ENCODE measurements at regions not wholly inside any gene's neighbourhood (a gene's known extent, or its start where the extent isn't known, plus 50 kb on each side); places are given as distances from the start of the nearest gene placed in this dataset.

GRCh38 chr14:29216268-29217232 is 450.0 kb downstream of the FOXG1 start:
- TF ChIP-seq CTCF (conservative IDR thresholded peaks at IDR 0.05), result no peak

GRCh38 chr14:29217813-29218450 is 451.3 kb downstream of the FOXG1 start:
- no peak overlapping the region for H3K27ac Mint-ChIP-seq
- H3K4me3 ChIP-seq (ENCODE audit: low read length), result no peak overlapping the region
- H3K27me3 ChIP-seq (ENCODE audit: control insufficient read depth, insufficient read depth, low read length, poor library complexity, severe bottlenecking), result no peaks in the 10 kb centered on the region
- no peaks in the 10 kb centered on the region for H3K36me3 ChIP-seq (ENCODE audit: control insufficient read depth, insufficient read depth, low read length)
- H3K27me3 Mint-ChIP-seq (ENCODE audit: insufficient read depth), result peaks cover 25% of the 10 kb centered on the region
- H3K4me1 ChIP-seq (ENCODE audit: control insufficient read depth, insufficient read depth, low read length), result no peaks in the 10 kb centered on the region
- H3K9me3 ChIP-seq (ENCODE audit: control insufficient read depth, low read length), result no peaks in the 10 kb centered on the region
- H3K4me1 Mint-ChIP-seq, result no peaks in the 10 kb centered on the region
- H3K27ac ChIP-seq (ENCODE audit: low read depth, low read length), result no peak overlapping the region
- DNase-seq, result no peak
- H3K9ac ChIP-seq (ENCODE audit: extremely low read depth, low read length, poor library complexity, severe bottlenecking), result no peak overlapping the region
- H3K36me3 Mint-ChIP-seq (ENCODE audit: low read depth), result no peaks in the 10 kb centered on the region
- H3K4me3 Mint-ChIP-seq, result no peak overlapping the region
- TF ChIP-seq CTCF (conservative IDR thresholded peaks at IDR 0.05), result no peak
- 70 to 90% methylated on average over 2 to 3 of the region's 5 CpGs for WGBS, 2 experiments (ENCODE audit: insufficient coverage in 1 of 2, insufficient read length in 1 of 2)
- H3K9me3 Mint-ChIP-seq, result no peaks in the 10 kb centered on the region

More at GRCh38 chr14:29216268-29217232, 450.0 kb downstream of the FOXG1 start:
- 79% methylated on average over 4 to 9 of the region's 9 CpGs for WGBS, 2 experiments (ENCODE audit: insufficient coverage in 1 of 2, insufficient read length in 1 of 2)
- Mint-ChIP-seq H3K4me1 (no peaks in the 10 kb centered on the region), H3K27ac (no peak overlapping the region), H3K4me3 (no peak overlapping the region), H3K36me3 (ENCODE audit: low read depth) (no peaks in the 10 kb centered on the region), H3K27me3 (ENCODE audit: insufficient read depth) (peaks cover 18% of the 10 kb centered on the region), H3K9me3 (no peaks in the 10 kb centered on the region)
- no peak for DNase-seq
- H3K4me3 ChIP-seq (ENCODE audit: low read length), result no peak overlapping the region
- H3K36me3 ChIP-seq (ENCODE audit: control insufficient read depth, insufficient read depth, low read length), result no peaks in the 10 kb centered on the region
- no peaks in the 10 kb centered on the region for H3K4me1 ChIP-seq (ENCODE audit: control insufficient read depth, insufficient read depth, low read length)
- no peaks in the 10 kb centered on the region for H3K9me3 ChIP-seq (ENCODE audit: control insufficient read depth, low read length)
- no peak overlapping the region for H3K9ac ChIP-seq (ENCODE audit: extremely low read depth, low read length, poor library complexity, severe bottlenecking)
- peak overlapping the region; percentile 25 for H3K27ac ChIP-seq (ENCODE audit: low read depth, low read length)
- H3K27me3 ChIP-seq (ENCODE audit: control insufficient read depth, insufficient read depth, low read length, poor library complexity, severe bottlenecking), result no peaks in the 10 kb centered on the region

GRCh38 chr14:29220072-29220471 is 453.5 kb downstream of the FOXG1 start:
- Histone ChIP-seq H3K36me3 (ENCODE audit: control insufficient read depth, insufficient read depth, low read length) (no peaks in the 10 kb centered on the region), H3K4me3 (ENCODE audit: low read length) (no peak overlapping the region), H3K27me3 (ENCODE audit: control insufficient read depth, insufficient read depth, low read length, poor library complexity, severe bottlenecking) (peaks cover 7% of the 10 kb centered on the region), H3K4me1 (ENCODE audit: control insufficient read depth, insufficient read depth, low read length) (no peaks in the 10 kb centered on the region), H3K27ac (ENCODE audit: low read depth, low read length) (no peak overlapping the region), H3K9me3 (ENCODE audit: control insufficient read depth, low read length) (no peaks in the 10 kb centered on the region), H3K9ac (ENCODE audit: extremely low read depth, low read length, poor library complexity, severe bottlenecking) (no peak overlapping the region)
- Mint-ChIP-seq H3K36me3 (ENCODE audit: low read depth) (no peaks in the 10 kb centered on the region), H3K27me3 (ENCODE audit: insufficient read depth) (peaks cover 35% of the 10 kb centered on the region), H3K27ac (no peak overlapping the region), H3K4me3 (no peak overlapping the region), H3K9me3 (no peaks in the 10 kb centered on the region), H3K4me1 (no peaks in the 10 kb centered on the region)
- no peak for TF ChIP-seq CTCF (conservative IDR thresholded peaks at IDR 0.05)
- DNase-seq, result peak; percentile 44
- 60 to 70% methylated on average over 2 to 4 of the region's 4 CpGs for WGBS, 2 experiments (ENCODE audit: insufficient coverage in 1 of 2, insufficient read length in 1 of 2)
